Prostate gland (tissue), 2 donors: ENCODE measurements at regions not wholly inside any gene's neighbourhood (a gene's known extent, or its start where the extent isn't known, plus 50 kb on each side); places are given as distances from the start of the nearest gene placed in this dataset.

Experiments
- POLR2A ChIP-seq: fragments of 450-650 bp; IDR thresholded peaks from one replicate; pipeline ENCODE4 v1.6.1; 2016; ENCODE audit warnings: antibody characterized with exemption, mild to moderate bottlenecking
- TF ChIP-seq, protein P1 (sequence below), 4 experiments: fragments of 200-600 bp in 2 of 4; fragments of 450-650 bp in 2 of 4; sonication (generic) in 2 of 4; IDR thresholded peaks; 1 replicate in 3 of 4; 2 replicates in 1 of 4; pipeline ENCODE4 v1.5.1; 2016 to 2019; ENCODE audit warnings: antibody characterized with exemption in 4 of 4, mild to moderate bottlenecking in 2 of 4, moderate library complexity in 2 of 4

DNA sequence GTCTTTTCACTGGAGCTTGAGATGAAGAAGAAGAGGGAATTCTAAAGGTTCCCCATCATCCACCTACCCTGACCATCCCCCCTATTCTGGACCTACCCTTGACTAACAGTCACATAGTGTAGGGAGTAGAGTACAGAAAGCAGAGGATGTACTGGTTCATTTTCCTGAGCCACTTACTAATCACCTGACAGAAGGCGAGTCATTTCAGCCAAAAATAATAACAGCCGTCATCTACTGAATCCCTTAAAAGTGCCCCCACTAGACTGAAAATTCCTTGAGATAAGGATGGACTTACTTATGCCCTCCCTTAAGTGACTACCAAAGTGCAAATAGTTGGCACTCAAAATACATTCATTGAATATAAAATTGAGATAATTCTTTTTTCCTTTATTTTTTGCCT lies 112.2 kb downstream of the FOXD1 start:
- TF ChIP-seq, protein P1, sequence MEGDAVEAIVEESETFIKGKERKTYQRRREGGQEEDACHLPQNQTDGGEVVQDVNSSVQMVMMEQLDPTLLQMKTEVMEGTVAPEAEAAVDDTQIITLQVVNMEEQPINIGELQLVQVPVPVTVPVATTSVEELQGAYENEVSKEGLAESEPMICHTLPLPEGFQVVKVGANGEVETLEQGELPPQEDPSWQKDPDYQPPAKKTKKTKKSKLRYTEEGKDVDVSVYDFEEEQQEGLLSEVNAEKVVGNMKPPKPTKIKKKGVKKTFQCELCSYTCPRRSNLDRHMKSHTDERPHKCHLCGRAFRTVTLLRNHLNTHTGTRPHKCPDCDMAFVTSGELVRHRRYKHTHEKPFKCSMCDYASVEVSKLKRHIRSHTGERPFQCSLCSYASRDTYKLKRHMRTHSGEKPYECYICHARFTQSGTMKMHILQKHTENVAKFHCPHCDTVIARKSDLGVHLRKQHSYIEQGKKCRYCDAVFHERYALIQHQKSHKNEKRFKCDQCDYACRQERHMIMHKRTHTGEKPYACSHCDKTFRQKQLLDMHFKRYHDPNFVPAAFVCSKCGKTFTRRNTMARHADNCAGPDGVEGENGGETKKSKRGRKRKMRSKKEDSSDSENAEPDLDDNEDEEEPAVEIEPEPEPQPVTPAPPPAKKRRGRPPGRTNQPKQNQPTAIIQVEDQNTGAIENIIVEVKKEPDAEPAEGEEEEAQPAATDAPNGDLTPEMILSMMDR (IDR thresholded peaks at IDR 0.05): no peak
- TF ChIP-seq POLR2A: no peak
